ENCODE measurements at regions not wholly inside any gene's neighbourhood (a gene's known extent, or its start where the extent isn't known, plus 50 kb on each side); places are given as distances from the start of the nearest gene placed in this dataset.

- no peak for TF ChIP-seq POLR2A (IDR thresholded peaks at IDR 0.05)
- no peak for TF ChIP-seq CTCF (IDR thresholded peaks at IDR 0.05)
- TF ChIP-seq EP300 (IDR thresholded peaks at IDR 0.05; ENCODE audit: low read depth), result no peak
Measured at GRCh38 chr4:187929024-187929423, 66.5 kb upstream of the ZFP42 start.

All from transverse colon (tissue), 3 donors.